ENCODE measurements at regions not wholly inside any gene's neighbourhood (a gene's known extent, or its start where the extent isn't known, plus 50 kb on each side); places are given as distances from the start of the nearest gene placed in this dataset.
A peak's percentile ranks its signal among the peaks of the same experiment; 100 is the strongest.
"Not testable (repeated sequence)": the region's sequence is repeated elsewhere in the genome, so short reads cannot be mapped to it uniquely, and the experiment has no call there.

DNA sequence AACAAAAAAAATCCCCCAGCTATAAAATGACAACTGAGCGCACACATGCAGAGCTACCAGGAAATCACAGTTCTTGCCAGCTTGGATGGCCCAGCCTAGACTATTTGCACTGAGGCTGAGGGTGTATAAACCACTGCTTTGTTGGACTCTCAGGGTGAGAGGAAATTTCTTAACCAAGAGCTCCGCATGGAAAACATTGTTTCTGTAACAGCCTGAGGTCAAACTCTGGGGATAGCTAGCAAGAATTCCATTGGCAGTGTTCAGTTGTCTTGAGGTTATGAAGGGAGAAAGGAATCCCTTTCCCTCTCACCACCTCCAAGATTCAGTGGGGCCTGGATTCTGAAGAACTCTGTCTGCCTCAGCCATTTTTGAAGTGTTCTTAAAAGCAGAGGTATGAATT, 360.0 kb downstream of the OSTF1 start:
- Mint-ChIP-seq H3K27me3 (no peaks in the 10 kb centered on the region), H3K36me3 (no peaks in the 10 kb centered on the region), H3K4me1 (no peaks in the 10 kb centered on the region), H3K27ac (no peak overlapping the region), H3K4me3 (no peak overlapping the region), H3K9me3 (no peaks in the 10 kb centered on the region)
- ATAC-seq (ENCODE audit: low read depth) (no peak), DNase-seq (ENCODE audit: low spot score in 2 of 2) (no peak)

DNA sequence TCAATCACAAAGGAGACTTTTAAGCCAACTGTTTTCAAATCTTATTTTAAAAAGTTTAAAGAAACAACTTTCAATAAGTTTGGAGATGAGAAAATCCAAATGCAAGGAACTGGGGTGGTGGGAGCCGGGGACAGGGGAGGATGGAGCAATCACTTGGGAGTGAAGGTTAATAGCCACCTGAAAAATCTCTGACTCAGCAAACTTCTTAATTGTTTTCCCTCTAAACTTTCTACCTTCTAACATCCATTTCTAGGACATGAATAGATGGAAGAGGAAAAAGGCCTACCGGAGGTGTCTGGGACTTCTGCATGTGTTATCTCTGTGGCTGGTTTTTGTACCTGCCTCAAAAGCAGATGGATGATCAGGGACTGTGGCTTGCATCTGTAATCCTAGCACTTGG, 360.6 kb downstream of the OSTF1 start:
- no peak overlapping the region for H3K27ac Mint-ChIP-seq
- H3K27me3 Mint-ChIP-seq, result no peaks in the 10 kb centered on the region

DNA sequence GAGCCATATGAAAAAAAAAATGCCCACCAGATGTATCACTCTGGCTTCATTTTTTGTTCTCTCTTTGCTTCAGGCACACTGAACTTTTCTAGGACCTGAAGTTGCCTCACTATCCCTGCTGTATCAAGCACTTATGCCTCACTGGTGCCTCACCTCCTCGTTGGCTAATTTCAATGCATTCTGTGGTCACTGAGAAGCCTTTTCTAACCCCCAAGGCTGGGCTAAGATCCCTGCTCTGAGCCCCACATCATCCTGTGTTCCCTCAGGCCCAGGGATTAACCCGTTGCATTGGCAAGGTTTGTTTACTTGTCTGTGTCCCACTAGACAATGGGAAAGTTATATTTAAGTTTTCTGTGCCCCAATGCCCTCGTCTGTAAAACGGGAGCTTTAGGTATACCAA, 362.7 kb downstream of the OSTF1 start:
- no peaks in the 10 kb centered on the region for H3K9me3 Mint-ChIP-seq
- no peak overlapping the region for H3K4me3 Mint-ChIP-seq
- H3K27me3 Mint-ChIP-seq, result no peaks in the 10 kb centered on the region
- no peaks in the 10 kb centered on the region for H3K36me3 Mint-ChIP-seq
- H3K27ac Mint-ChIP-seq, result no peak overlapping the region
- peaks cover 6% of the 10 kb centered on the region for H3K4me1 Mint-ChIP-seq
- ATAC-seq (ENCODE audit: low read depth) (no peak), DNase-seq (ENCODE audit: low spot score in 2 of 2) (no peak)

More for the DNA sequence above, 360.6 kb downstream of the OSTF1 start:
- no peak for ATAC-seq (ENCODE audit: low read depth)
- Mint-ChIP-seq H3K4me3 (no peak overlapping the region), H3K36me3 (no peaks in the 10 kb centered on the region), H3K4me1 (no peaks in the 10 kb centered on the region), H3K9me3 (no peaks in the 10 kb centered on the region)
- DNase-seq (ENCODE audit: low spot score in 2 of 2), result no peak

DNA sequence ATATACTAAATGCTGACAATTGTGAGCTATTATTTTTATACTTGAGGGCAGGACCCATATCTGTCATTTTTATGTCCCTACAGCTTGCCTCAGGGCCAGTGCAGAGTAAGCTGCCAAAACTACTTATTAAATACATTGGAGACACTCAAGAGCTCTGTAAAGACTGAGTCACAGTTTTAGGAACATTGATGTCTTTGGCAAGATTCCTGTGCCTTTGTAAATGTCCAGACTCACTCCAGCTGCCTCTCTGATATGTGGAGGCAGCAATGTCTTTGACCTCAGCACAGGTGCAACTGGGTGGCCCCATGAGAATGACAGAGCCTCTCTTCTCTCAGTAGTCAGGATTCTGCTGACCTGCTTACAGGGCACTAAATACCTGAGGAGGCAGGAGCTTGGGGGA, 363.2 kb downstream of the OSTF1 start:
- H3K9me3 Mint-ChIP-seq, result no peaks in the 10 kb centered on the region
- no peaks in the 10 kb centered on the region for H3K36me3 Mint-ChIP-seq
- no peak for DNase-seq (ENCODE audit: low spot score in 2 of 2)
- no peak overlapping the region for H3K4me3 Mint-ChIP-seq
- H3K27me3 Mint-ChIP-seq, result no peaks in the 10 kb centered on the region
- no peak overlapping the region for H3K27ac Mint-ChIP-seq
- H3K4me1 Mint-ChIP-seq, result peaks cover 6% of the 10 kb centered on the region
- ATAC-seq (ENCODE audit: low read depth), result no peak

DNA sequence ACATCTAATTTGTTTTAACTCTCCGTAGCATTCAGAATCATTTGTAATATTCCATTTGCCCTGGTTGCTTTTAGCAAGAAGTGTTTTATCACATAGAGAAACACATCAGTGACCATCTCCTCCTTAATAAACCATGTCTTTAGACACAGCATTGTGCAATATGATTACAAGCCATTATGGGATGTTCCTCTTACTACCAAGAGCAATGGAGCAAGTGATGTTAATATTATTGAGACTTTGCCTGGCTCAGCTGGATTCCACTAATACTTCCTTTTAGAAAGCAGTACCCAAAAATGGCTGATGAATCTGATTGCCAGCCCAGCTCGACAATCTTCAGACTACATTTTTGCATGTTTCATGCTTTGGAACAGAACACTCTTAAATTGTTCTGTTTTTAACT, 364.2 kb downstream of the OSTF1 start:
- no peak overlapping the region for H3K4me3 Mint-ChIP-seq
- H3K27ac Mint-ChIP-seq, result no peak overlapping the region
- H3K9me3 Mint-ChIP-seq, result no peaks in the 10 kb centered on the region
- no peaks in the 10 kb centered on the region for H3K27me3 Mint-ChIP-seq
- H3K36me3 Mint-ChIP-seq, result no peaks in the 10 kb centered on the region
- H3K4me1 Mint-ChIP-seq, result peaks cover 6% of the 10 kb centered on the region
- DNase-seq (ENCODE audit: low spot score in 2 of 2) (no peak), ATAC-seq (ENCODE audit: low read depth) (no peak)

DNA sequence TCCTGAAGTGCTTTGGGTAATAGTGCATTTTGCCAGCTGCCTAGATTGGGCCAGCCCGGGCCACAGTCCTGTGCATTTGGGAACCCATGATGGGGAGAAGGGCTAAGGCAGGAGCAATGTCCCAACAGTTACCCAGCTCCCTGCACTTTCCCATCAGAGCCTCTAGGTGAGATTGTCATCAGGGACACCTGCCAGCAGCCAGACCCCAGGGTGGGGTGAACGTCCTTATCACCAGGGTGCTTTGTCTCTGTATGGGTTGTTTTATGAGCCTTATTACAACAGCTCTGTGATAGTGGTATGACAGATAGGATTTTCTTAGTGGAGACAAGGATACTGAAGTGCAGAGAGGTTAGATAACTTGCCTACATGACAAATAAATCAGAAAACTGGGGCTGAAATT, 365.7 kb downstream of the OSTF1 start:
- Mint-ChIP-seq H3K4me3 (no peak overlapping the region), H3K27me3 (no peaks in the 10 kb centered on the region), H3K9me3 (no peaks in the 10 kb centered on the region), H3K4me1 (peaks cover 6% of the 10 kb centered on the region), H3K36me3 (no peaks in the 10 kb centered on the region), H3K27ac (no peak overlapping the region)
- ATAC-seq (ENCODE audit: low read depth), result no peak
- no peak for DNase-seq (ENCODE audit: low spot score in 2 of 2)

DNA sequence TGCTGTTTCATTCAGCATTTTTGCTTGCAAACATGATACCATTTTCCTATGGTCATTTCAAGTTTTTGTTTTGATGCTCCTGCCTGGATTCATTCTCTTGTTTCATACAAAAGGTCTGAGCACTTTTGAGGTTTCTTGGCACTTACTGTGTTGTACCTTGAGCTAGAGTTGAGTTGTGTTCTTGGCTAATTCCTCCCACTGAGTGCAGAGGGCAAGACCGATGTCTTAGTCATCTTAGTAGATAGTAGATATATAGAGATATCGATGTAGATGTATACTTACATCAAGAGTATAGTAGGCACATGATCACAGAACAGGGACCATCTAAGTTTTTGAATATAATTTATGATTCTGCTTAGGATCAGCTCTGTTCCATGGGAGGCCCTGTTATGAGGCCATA, 366.6 kb downstream of the OSTF1 start:
- ATAC-seq (ENCODE audit: low read depth) (no peak), DNase-seq (ENCODE audit: low spot score in 2 of 2) (no peak)
- no peak overlapping the region for H3K27ac Mint-ChIP-seq
- H3K27me3 Mint-ChIP-seq, result no peaks in the 10 kb centered on the region
- H3K4me1 Mint-ChIP-seq, result peaks cover 6% of the 10 kb centered on the region
- no peaks in the 10 kb centered on the region for H3K9me3 Mint-ChIP-seq
- no peak overlapping the region for H3K4me3 Mint-ChIP-seq
- no peaks in the 10 kb centered on the region for H3K36me3 Mint-ChIP-seq

DNA sequence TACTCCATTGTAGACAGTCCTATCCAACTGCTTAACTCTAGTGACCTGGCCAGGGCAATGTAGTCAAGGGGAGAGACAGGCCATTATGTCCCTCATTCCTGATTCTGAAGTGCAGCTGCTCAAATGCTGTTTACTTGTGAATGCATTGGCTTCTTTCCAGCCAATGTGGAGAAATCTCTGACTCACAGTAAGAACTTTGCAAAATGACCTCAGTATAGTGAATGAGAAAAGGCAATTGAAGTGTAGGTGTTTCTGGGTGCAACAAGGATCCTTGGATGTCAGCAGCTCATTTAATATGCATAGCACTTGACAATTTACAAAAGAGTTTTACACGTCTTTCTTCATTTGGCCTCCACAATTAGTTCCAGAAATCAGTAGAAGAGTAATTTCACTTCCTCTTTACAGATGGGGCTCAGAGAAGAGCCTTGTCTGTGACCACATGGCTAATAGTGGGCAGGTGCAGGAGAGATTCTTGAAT, 367.2 kb downstream of the OSTF1 start:
- H3K4me1 Mint-ChIP-seq, result peaks cover 6% of the 10 kb centered on the region
- ATAC-seq (ENCODE audit: low read depth), result peak; percentile 46
- no peaks in the 10 kb centered on the region for H3K27me3 Mint-ChIP-seq
- no peak overlapping the region for H3K4me3 Mint-ChIP-seq
- DNase-seq (ENCODE audit: low spot score in 2 of 2), result no peak
- H3K36me3 Mint-ChIP-seq, result no peaks in the 10 kb centered on the region
- no peaks in the 10 kb centered on the region for H3K9me3 Mint-ChIP-seq
- H3K27ac Mint-ChIP-seq, result no peak overlapping the region

DNA sequence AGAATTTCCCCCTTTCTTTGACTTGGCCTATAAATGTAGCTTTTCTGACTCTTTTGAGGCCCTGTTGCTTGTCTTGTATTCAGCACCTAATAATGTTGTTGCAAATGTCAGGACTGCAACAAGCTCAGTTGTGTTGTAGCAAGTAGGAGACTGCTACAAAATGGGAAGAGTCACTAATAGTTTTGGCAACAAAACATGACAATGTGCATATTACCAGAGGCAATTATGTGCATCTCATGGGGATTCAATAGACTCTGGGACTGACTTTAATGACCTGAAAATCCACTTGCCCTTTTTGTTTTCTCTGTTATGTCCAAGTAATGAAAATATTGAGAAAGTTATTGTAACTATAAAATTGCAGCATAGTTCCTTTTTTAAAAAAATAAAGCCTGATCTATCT, 368.4 kb downstream of the OSTF1 start:
- peaks cover 6% of the 10 kb centered on the region for H3K4me1 Mint-ChIP-seq
- DNase-seq (ENCODE audit: low spot score in 2 of 2) (no peak), ATAC-seq (ENCODE audit: low read depth) (no peak)
- no peak overlapping the region for H3K27ac Mint-ChIP-seq
- no peak overlapping the region for H3K4me3 Mint-ChIP-seq
- H3K9me3 Mint-ChIP-seq, result peaks cover 1% of the 10 kb centered on the region
- H3K27me3 Mint-ChIP-seq, result no peaks in the 10 kb centered on the region
- H3K36me3 Mint-ChIP-seq, result no peaks in the 10 kb centered on the region

DNA sequence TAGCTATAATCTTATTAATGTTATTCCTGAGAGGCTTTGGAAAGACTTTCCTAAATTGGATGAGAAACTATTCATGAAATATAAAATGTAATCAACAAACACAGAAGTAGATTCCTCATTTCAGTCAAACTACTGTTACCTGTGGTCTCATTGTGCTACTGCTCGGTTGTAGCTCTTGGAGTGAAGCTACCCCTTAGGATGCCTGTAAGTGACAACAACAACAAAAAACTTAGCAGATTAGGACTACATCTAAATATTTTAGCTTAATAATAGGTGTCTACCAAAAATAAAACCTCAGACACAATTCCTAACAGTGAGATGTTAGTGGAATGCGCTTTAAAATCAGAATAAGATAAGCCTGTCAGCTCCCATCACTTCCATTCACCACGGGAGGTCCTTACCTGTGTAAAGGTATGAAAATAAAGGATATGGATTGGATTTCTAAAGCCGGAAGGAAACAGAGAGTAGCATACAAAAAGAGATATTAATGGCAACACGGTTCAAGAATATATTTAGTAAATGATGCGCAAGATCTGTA, 369.2 kb downstream of the OSTF1 start:
- Mint-ChIP-seq H3K4me3 (no peak overlapping the region), H3K27me3 (no peaks in the 10 kb centered on the region), H3K4me1 (peaks cover 6% of the 10 kb centered on the region), H3K27ac (no peak overlapping the region), H3K36me3 (no peaks in the 10 kb centered on the region), H3K9me3 (peaks cover 1% of the 10 kb centered on the region)
- no peak for DNase-seq (ENCODE audit: low spot score in 2 of 2)
- no peak for ATAC-seq (ENCODE audit: low read depth)

DNA sequence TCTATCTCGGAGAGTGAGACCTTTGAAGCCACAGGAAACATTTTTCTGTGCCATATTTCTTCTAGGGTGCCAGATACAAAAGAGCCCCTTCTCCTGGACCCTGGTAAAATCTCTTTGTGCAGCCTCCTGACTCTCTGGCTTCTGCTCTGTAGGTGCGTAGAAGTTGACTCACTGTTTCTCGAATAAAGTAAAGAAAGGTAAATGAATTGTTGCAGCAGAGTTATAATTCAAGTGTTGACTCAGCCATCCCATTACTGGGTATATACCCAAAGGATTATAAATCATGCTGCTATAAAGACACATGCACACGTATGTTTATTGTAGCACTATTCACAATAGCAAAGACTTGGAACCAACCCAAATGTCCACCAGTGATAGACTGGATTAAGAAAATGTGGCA, 371.0 kb downstream of the OSTF1 start:
- not testable (repeated sequence) for ATAC-seq (ENCODE audit: low read depth); H3K4me3 Mint-ChIP-seq; H3K27me3 Mint-ChIP-seq; H3K9me3 Mint-ChIP-seq; DNase-seq (ENCODE audit: low spot score in 2 of 2); H3K4me1 Mint-ChIP-seq; H3K27ac Mint-ChIP-seq; H3K36me3 Mint-ChIP-seq

DNA sequence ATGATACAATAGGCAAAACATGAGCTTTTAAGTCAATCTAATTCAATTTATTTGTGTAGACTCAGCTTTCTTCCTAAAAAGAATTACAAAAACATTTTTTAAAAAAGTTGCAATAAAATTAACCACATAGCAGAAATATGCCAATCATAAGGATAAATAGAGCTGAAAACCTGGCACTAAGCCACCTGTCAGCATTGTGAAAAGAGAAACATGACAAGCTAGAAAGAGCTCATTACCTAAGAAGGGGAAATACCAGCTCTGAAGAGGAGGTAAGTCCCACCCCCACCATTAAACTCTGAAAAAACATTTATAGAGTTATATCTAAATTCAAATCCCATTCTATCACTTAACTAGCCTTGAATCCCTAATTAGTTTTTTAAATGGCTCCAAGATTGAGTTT, 372.9 kb downstream of the OSTF1 start:
- Mint-ChIP-seq H3K36me3 (no peaks in the 10 kb centered on the region), H3K4me1 (no peaks in the 10 kb centered on the region), H3K27ac (no peak overlapping the region), H3K9me3 (peaks cover 1% of the 10 kb centered on the region), H3K4me3 (no peak overlapping the region), H3K27me3 (no peaks in the 10 kb centered on the region)
- DNase-seq (ENCODE audit: low spot score in 2 of 2) (no peak), ATAC-seq (ENCODE audit: low read depth) (no peak)

DNA sequence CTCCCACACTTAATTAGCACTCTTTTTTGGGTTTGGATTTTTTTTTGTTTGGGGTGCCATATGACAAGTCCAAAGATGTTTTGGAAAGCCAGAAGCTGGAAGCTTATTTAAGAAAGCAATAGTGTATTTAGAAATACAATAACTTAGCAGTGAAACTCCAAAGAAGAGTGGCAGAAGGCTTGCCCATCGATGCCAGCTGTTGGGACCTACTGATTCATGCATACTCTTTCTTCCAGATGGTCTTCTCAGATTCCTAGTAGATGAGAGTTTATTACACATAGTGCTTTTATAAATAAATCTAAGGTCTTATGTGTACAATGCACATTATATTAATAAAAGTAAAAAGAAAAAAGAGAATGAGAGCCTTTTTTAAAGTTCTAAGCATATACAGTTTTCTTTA, 374.6 kb downstream of the OSTF1 start:
- Mint-ChIP-seq H3K4me3 (no peak overlapping the region), H3K36me3 (no peaks in the 10 kb centered on the region), H3K27me3 (no peaks in the 10 kb centered on the region), H3K9me3 (peaks cover 1% of the 10 kb centered on the region), H3K4me1 (no peaks in the 10 kb centered on the region), H3K27ac (no peak overlapping the region)
- ATAC-seq (ENCODE audit: low read depth), result no peak
- no peak for DNase-seq (ENCODE audit: low spot score in 2 of 2)

DNA sequence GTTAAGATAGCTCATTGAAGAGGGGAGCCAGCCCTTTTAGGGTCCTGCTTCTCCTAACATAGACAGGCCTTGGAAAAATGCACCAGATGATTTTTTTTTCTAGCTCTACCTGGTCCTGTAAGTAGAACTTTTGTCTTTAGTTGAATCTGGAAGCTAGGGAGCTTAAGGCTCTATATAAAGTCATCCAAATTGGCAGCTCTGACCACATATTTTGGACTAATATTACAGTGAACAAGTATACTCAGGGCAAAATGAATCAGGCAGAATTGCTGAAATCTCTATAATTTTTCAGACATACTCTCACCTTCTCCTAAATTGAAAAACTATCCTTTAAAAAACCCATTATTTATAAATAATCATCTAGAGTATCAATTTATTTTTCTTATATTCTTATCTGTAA, 375.6 kb downstream of the OSTF1 start:
- Mint-ChIP-seq H3K36me3 (no peaks in the 10 kb centered on the region), H3K9me3 (peaks cover 1% of the 10 kb centered on the region), H3K4me3 (no peak overlapping the region), H3K4me1 (no peaks in the 10 kb centered on the region), H3K27me3 (no peaks in the 10 kb centered on the region), H3K27ac (no peak overlapping the region)
- no peak for DNase-seq (ENCODE audit: low spot score in 2 of 2)
- ATAC-seq (ENCODE audit: low read depth), result no peak

DNA sequence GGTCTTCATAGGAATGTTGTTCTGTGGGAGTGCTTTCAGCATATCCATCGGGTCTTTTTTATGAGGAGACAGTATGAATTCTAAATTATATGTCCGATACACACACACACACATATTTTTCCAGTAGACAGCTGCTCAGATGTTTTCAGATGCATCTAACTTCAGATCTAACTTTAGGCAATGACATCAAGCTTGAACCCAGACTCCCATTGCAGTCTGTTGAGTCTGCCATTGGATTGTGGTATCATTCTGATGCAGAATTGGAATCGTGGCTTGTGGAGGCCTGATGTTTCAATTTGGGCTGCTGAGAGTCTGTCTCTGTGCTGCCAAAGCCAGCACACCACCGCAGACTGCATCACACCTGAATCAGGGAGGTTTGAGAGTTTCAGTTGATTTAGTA, 376.4 kb downstream of the OSTF1 start:
- Mint-ChIP-seq H3K4me3 (no peak overlapping the region), H3K27ac (no peak overlapping the region), H3K9me3 (peaks cover 1% of the 10 kb centered on the region), H3K36me3 (no peaks in the 10 kb centered on the region), H3K4me1 (no peaks in the 10 kb centered on the region), H3K27me3 (no peaks in the 10 kb centered on the region)
- ATAC-seq (ENCODE audit: low read depth) (no peak), DNase-seq (ENCODE audit: low spot score in 2 of 2) (no peak)

All from memory B cell (primary cell).